ENCODE measurements at regions not wholly inside any gene's neighbourhood (a gene's known extent, or its start where the extent isn't known, plus 50 kb on each side); places are given as distances from the start of the nearest gene placed in this dataset.

DNA sequence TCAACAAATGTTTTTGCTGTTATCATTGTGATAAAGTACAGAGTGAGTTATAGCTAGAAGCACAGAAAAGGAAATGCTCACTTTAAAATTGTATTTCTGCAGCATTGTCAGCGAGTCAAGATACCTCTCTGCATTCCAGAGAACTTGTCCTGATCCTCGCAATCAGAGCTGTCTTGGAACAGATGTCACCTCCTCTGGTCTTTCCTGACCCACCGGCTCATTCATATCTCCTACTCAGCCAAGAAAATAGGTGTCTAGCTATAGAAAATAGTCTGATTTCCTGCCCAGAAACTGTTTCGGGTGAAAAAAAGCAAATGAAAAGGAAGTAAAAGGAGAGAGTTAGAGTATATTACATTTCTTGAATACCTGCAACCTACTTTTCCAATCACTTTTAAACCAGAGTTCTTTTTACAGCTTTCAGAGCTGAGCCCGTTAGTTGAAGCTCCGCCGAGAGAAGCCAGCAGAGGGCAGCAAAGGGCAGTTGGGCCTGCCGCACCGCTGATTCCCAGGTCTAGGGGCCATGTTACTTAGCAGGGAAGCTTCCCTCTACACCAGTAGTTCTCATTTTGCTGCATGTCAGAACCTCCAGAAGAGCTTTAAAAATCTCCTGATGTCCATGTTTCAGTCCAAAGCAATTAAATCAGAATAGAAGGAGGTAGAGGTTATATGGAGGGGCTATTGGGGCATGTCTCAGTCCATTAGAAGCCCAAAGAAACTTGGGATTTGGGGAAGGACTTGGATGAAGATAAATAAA is 185.7 kb upstream of the THRB start:
- Mint-ChIP-seq H3K9me3 (no peaks in the 10 kb centered on the region), H3K36me3 (ENCODE audit: low read depth) (no peaks in the 10 kb centered on the region), H3K27me3 (ENCODE audit: insufficient read depth) (peaks cover 6% of the 10 kb centered on the region), H3K4me3 (no peak overlapping the region), H3K27ac (no peak overlapping the region), H3K4me1 (ENCODE audit: low read depth) (peaks cover 35% of the 10 kb centered on the region)
- TF ChIP-seq CTCF (IDR thresholded peaks at IDR 0.05), result peak; percentile 82
- DNase-seq, result no peak

GRCh38 chr3:24682141-24682547 is 187.5 kb upstream of the THRB start:
- Mint-ChIP-seq H3K36me3 (ENCODE audit: low read depth) (no peaks in the 10 kb centered on the region), H3K9me3 (no peaks in the 10 kb centered on the region), H3K4me1 (ENCODE audit: low read depth) (peaks cover 35% of the 10 kb centered on the region), H3K4me3 (no peak overlapping the region), H3K27me3 (ENCODE audit: insufficient read depth) (peaks cover 6% of the 10 kb centered on the region), H3K27ac (no peak overlapping the region)
- no peak for TF ChIP-seq CTCF (IDR thresholded peaks at IDR 0.05)
- DNase-seq, result peak; percentile 74

GRCh38 chr3:24683090-24683489 is 188.4 kb upstream of the THRB start:
- no peaks in the 10 kb centered on the region for H3K9me3 Mint-ChIP-seq
- H3K27me3 Mint-ChIP-seq (ENCODE audit: insufficient read depth), result peaks cover 6% of the 10 kb centered on the region
- peaks cover 29% of the 10 kb centered on the region for H3K4me1 Mint-ChIP-seq (ENCODE audit: low read depth)
- no peak overlapping the region for H3K27ac Mint-ChIP-seq
- H3K4me3 Mint-ChIP-seq, result no peak overlapping the region
- H3K36me3 Mint-ChIP-seq (ENCODE audit: low read depth), result no peaks in the 10 kb centered on the region
- TF ChIP-seq CTCF (IDR thresholded peaks at IDR 0.05), result no peak
- DNase-seq, result no peak

DNA sequence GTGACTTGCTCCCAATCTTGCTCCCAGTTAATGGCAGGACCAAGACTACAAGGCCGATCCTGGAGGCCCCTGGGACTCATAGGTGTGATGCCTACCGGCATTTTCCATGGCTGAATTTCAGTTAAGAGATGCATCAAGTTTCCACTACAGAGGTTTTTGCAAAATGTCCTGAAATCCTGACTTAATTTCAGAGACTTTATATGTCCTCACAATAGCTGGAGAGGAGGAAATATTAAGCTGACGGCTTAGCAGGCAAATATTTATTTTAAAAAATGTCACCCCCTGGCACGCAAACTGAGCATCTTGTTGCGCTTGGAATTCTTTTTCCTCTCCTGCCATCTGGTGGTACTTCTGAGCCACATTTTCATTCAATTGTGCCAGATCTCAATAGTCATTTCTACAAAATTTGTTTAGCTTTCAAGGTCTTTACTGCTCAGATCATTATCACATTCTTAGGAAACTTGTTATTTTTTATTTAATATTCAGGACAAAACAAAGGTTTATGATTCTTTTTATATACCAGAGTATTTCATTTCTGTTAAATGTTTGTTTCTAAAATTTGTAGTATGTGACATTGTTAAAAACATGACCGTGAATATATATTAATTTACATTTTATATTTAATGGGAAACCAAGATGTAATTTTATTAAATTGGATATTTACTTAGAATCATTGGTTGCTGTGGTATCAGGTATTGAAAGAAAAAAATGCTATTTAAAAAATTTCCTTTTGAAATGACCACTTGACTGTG is 189.2 kb upstream of the THRB start:
- peak; percentile 56 for DNase-seq
- H3K27me3 Mint-ChIP-seq (ENCODE audit: insufficient read depth), result peaks cover 2% of the 10 kb centered on the region
- H3K4me1 Mint-ChIP-seq (ENCODE audit: low read depth), result peaks cover 22% of the 10 kb centered on the region
- no peaks in the 10 kb centered on the region for H3K9me3 Mint-ChIP-seq
- peak; percentile 80 for TF ChIP-seq CTCF (IDR thresholded peaks at IDR 0.05)
- H3K27ac Mint-ChIP-seq, result no peak overlapping the region
- no peak overlapping the region for H3K4me3 Mint-ChIP-seq
- no peaks in the 10 kb centered on the region for H3K36me3 Mint-ChIP-seq (ENCODE audit: low read depth)

DNA sequence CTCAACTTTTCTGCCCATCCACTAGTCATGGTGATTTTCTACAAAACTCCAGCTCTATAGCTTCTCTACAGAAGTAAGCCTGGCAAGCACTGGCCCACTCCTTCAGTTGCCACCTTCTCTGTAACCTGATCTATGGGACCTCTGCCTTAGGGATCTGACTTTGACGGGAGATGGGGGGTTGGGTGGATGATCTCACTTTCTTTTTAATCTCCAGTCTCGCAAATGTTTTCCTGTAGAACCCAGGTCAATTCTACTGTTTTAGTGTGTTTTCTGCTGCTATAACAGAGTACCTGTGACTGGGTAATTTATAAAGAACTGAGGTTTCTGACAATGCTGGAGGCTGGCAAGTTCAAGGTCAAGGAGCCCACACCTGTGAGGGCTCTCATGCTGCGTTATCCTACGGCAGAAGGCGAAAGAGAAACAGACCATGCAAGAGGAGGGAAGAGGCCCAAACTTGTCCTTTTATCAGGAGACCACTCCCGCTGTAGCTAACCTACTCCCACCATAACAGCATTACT is 189.9 kb upstream of the THRB start:
- TF ChIP-seq CTCF (IDR thresholded peaks at IDR 0.05), result no peak
- Mint-ChIP-seq H3K36me3 (ENCODE audit: low read depth) (no peaks in the 10 kb centered on the region), H3K27me3 (ENCODE audit: insufficient read depth) (peaks cover 2% of the 10 kb centered on the region), H3K4me3 (no peak overlapping the region), H3K9me3 (no peaks in the 10 kb centered on the region), H3K27ac (no peak overlapping the region), H3K4me1 (ENCODE audit: low read depth) (peaks cover 20% of the 10 kb centered on the region)
- DNase-seq, result no peak

Measured in HFFc6 (cell line).